ENCODE measurements at regions not wholly inside any gene's neighbourhood (a gene's known extent, or its start where the extent isn't known, plus 50 kb on each side); places are given as distances from the start of the nearest gene placed in this dataset.

DNA sequence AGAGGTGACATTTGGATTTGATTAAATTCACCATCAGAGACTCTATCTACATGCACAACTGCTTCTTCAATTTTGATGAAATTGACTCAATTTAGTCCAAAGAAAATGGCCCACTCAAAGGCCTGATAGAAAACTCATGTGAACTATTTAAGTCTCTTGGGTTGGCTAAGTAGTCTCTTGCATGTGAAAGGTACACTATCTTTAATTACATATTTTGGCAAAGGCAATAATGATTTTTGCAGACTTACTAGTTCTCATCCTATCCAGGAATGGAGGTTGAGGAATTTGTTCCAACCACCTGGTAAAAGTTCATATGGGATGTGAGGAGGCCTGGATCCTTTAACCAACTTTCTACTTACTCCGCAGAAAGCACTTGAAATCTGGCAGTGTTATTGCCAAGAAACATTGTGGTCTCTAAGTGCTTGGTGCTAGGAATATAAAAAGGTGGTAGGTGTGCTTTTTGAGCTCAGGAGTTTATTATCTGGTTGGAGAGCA is 618.6 kb upstream of the MKI67 start:
- ChIA-PET POLR2A (no interaction called here), CTCF (no interaction called here)

- POLR2A ChIA-PET = no interaction called here
- CTCF ChIA-PET = no interaction called here
Observed at GRCh38 chr10:128747582-128748346, 621.5 kb upstream of the MKI67 start.

DNA sequence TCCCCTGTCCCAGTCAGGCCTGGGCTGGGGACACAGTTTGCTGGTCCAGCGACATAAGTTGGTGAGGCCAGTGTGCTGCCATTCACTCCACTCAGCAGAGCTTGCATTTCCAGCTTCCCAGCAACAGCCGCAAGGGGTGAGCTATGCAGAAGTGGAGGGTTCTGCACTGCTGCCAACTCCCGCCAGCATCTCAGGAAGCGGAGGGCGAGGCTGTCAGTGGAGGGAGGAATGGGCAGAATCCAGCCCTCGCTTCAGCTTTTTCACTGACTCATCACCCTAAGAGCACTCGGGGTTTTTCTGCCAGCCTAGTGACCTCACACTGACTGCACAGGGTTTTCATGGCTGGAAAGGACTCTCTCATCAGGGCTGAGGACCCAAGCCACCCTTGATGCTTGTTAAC is 625.1 kb upstream of the MKI67 start:
- POLR2A ChIA-PET = no interaction called here
- CTCF ChIA-PET = no interaction called here

DNA sequence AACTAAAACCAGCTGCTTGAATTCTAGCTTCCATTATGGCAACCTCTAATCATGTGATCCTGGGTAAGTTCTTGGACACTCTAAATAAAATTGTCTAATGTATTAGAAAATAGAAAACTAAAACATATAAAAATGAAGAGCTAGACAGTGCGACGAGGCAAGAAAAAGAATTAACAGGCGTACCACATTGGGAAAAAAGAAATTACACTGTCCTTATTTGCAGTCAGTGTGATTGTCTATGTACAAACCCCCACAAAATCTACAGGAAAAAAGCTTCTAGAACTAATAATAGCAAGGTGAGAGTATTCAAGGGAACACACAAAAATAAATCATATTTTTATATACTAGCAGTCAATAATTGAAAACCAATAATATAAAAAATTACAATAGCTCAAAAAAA is 625.6 kb upstream of the MKI67 start:
- CTCF ChIA-PET = no interaction called here

GRCh38 chr10:128759174-128759573 is 633.0 kb upstream of the MKI67 start:
- ChIA-PET CTCF (no interaction called here), POLR2A (no interaction called here)

More for the DNA sequence above, 625.6 kb upstream of the MKI67 start:
- POLR2A ChIA-PET = no interaction called here

DNA sequence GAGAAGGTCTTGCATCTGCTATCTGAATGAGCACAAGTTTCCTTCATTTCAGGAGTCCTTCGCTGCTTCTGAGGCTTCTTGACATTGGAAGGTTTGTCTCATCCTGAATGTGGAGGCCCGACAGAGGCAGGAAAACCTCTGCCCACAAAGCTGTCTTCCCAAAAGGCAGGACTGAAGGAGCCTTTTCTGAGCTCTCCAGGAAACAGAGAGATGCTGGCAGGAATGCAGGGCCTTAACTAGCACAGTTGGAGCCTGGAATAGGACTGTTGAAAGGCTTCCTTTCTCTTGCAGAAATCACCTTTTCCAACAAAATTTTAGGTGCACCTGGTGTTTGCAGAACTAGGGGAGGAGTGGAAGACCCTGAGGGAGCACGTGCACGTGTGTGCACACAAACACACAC is 637.4 kb upstream of the MKI67 start:
- ChIA-PET CTCF (no interaction called here), POLR2A (no interaction called here)

DNA sequence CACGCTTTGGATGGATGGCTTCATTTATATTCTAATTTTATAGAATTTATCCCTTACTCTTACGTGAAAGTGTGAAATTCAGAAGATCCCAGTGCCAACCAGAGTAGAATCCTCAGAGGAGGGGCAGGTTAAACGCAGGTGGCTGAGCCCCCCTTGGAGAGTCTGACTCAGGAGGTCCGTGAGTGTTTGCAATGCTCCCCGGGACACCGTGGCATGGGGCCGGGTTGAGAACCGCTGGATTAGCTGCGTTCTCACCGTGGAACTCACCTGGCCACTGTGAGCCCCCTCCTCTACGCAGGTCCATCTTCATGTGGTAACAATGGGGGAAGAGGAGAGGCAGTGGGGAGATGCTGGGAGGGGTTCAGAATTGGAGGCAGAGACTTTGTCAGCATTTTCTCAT is 638.0 kb upstream of the MKI67 start:
- CTCF ChIA-PET = no interaction called here
- POLR2A ChIA-PET = no interaction called here

DNA sequence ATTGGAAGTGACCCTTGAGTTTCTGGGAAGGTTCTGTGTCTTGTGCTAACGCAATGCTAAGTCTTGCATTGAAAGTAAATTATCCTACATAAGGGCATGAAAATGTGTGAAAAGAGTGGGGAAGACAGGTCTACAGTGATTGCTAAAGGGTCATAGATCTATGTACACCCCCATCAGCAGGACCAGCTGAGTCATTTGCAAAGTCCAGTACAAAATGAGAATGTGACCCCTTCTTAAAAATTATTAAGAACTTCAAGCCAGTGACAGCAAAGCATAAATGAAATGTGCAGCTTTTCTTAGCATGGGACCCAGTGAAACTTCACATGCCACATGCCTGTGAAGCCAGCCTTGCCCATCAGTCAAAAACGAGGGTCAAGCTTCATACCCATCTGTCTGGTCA is 640.7 kb upstream of the MKI67 start:
- CTCF ChIA-PET = no interaction called here
- POLR2A ChIA-PET = no interaction called here

- POLR2A ChIA-PET = no interaction called here
- CTCF ChIA-PET = no interaction called here
Observed at GRCh38 chr10:128774979-128775378, 648.8 kb upstream of the MKI67 start.

GRCh38 chr10:128775743-128776142 is 649.5 kb upstream of the MKI67 start:
- POLR2A ChIA-PET = no interaction called here
- CTCF ChIA-PET = no interaction called here

DNA sequence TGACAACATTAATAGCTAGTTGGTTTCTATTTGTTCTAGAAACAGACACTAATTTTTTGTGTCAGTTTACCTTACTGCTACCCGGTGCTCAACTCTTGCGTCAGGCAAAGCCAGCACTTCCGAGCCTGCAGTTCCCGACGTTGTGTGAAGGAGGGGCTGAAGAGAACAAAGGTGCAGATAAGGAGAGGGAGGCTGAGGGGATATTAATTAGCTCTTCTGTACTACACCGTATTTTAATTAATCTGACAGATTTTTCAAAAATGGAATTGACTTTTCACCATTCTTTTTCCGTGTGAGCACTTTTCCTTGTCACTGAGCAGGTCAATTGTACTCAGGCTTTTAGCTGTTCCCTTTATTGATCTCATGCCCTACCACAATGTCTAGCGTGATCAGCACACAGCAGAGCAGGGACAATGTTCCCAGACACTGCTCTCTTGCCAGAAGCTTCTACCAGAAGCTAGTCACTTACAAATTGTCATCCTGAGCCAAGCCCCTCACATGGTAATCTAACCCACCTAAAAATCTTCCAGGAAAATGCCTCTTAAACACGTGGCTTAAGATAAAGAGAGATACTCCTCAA is 650.5 kb upstream of the MKI67 start:
- POLR2A ChIA-PET = no interaction called here

GRCh38 chr10:128777342-128777741 is 651.1 kb upstream of the MKI67 start:
- POLR2A ChIA-PET = no interaction called here
- CTCF ChIA-PET = no interaction called here

More for the DNA sequence above, 650.5 kb upstream of the MKI67 start:
- CTCF ChIA-PET = no interaction called here

DNA sequence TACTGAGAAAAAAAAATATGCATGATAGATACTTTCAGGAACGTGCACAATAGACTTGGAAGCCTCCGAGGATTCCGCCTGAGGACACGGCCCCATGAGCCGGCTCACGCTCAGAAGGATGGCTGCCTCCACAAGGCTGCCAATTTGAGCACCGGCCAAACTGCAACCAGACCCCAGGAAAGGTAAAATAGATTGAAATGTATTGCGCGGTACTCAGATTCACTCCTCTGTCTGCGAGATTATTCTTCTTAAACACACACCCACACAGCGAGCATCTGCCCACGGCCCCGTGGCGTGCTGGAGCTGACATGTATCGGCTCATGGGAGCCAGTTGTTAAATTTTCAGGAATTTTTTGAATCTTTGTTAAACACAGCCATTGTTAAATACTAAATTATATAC is 653.2 kb upstream of the MKI67 start:
- POLR2A ChIA-PET = no interaction called here

DNA sequence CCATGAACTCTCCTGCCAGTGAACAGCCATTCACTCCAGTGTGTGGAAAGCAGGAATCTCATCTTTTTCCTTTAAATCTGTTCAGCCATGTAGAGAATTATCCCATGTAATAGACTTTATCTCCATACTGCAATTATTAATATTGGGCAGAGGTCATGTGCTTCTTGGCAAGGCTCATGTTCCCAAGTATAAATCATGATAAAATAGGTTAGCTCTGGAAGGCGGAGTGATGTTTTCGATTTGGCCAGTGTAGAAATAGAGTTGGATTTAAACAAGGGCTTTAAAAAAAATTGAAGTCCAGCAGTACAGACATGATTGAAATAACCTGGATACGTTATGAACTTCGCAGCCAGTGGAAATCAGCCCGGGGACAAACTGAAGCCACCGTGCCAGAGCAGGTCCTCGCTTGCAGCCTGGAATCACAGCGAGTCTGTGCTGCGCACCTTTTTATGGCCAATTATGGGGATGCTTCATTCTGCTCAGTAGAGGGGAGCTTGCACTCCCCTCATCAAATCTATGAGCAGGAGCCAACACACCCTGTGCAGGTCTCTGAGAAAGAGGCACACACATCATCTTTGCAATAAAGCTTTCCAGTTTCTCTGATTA is 654.0 kb upstream of the MKI67 start:
- POLR2A ChIA-PET = no interaction called here
- CTCF ChIA-PET = no interaction called here

More for the DNA sequence above, 653.2 kb upstream of the MKI67 start:
- CTCF ChIA-PET = no interaction called here

- ChIA-PET POLR2A (no interaction called here), CTCF (no interaction called here)
Observed at GRCh38 chr10:128781637-128782036, 655.4 kb upstream of the MKI67 start.

GRCh38 chr10:128784444-128784843 is 658.2 kb upstream of the MKI67 start:
- POLR2A ChIA-PET = no interaction called here
- CTCF ChIA-PET = no interaction called here

DNA sequence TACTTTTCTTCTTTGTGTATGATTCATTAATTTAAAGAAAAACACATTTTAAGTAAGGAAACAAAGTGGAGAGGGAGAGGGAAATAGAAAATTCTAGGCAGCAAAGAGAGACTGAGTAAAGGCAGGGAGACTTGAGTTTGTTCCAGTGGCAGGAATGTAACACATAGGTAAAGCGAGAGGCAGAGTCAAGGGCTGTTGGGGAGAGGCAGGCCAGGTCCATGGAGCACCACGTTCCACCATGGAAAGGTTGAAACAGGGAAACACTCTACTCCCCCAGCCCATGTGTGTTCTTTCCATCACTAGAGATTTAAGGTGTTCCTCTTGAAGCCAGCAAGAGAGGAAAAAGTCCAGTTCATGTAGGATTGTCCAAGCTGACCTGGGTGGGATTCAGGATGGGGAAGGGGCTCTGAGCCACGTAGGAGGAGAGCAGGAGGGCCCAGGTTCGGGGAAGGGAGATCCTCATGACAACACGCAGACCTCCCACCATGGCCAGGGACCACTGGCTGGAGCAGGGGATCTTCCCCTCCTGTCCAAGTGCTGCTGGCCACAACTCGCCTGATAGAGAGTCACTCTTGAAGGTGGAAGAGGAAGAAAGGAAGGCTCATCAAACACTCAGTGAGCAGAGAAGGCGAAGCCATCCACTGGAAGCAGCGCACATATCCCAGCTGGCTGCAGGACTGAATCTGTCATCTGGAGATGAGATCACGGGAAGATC is 666.4 kb upstream of the MKI67 start:
- ChIA-PET POLR2A (no interaction called here), CTCF (no interaction called here)

DNA sequence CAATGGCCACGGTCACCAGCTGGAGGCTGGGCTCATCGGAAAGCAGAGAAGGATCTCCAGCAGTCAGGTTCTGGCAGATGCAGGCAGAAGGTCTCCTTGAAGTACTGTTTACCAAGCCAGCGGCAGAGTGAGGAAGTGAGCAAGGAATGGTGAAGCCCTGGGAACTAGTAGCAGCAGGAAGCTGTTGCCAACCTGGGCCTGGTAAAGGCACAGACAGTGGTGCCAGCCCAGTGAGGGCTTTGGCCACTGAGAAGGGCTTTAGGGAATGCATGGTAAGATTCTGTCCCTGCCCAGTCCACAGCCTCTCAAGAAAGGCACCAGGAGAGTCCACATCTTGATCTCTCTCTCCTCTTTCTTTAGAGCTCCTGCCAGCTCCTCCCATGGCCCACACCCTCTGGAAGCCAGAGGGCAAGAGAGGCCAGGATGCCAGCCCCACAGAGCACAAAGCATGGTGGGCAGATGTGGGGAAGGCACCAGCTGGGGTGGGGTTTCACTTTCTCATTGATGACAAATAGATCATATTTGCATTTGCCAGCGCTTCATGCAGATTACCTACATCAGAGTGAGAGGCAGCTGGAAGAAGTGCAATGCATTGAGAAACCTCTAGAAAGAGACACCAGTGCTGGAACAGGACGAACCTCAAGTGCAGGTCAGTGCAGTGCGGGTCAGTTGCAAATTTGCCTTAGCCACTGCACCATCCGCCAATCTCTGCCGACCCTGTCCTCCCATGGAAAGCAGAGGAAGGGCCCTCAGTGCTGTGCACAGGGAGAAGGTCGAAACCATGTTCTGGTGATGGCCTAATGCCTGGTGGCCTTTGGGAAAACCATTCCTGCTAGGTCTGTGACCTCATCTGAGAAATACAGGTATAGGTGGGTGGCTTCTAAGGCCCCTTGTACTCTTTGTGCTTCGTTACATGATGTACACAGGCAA is 667.8 kb upstream of the MKI67 start:
- CTCF ChIA-PET = no interaction called here

GRCh38 chr10:128796396-128796912 is 670.2 kb upstream of the MKI67 start:
- CTCF ChIA-PET = no interaction called here
- POLR2A ChIA-PET = no interaction called here

More for the DNA sequence above, 667.8 kb upstream of the MKI67 start:
- POLR2A ChIA-PET = no interaction called here

- POLR2A ChIA-PET = no interaction called here
Observed at GRCh38 chr10:128802062-128802461, 665.0 kb upstream of the MGMT start.

More at GRCh38 chr10:128802062-128802461, 665.0 kb upstream of the MGMT start:
- CTCF ChIA-PET = no interaction called here

Measured in activated CD8-positive, alpha-beta memory T cell treated with anti-CD3 and anti-CD28 coated beads for 36 hours (primary cell).